NCI-H2081 (cell line): ENCODE measurements at regions not wholly inside any gene's neighbourhood (a gene's known extent, or its start where the extent isn't known, plus 50 kb on each side); places are given as distances from the start of the nearest gene placed in this dataset.
"Not testable (repeated sequence)": the region's sequence is repeated elsewhere in the genome, so short reads cannot be mapped to it uniquely, and the experiment has no call there.

Experiments
- DNase-seq, 2 experiments: peaks; one replicate each; lab custom pipeline; 2025; lab: John Stamatoyannopoulos, UW

- DNase-seq: no peak
These were observed 457.0 kb downstream of the SPATA31D1 start for GRCh38 chr9:82445556-82445955.

GRCh38 chr9:82447343-82447742, 458.8 kb downstream of the SPATA31D1 start:
- DNase-seq: no peak

- DNase-seq: no peak
These were observed 461.4 kb downstream of the SPATA31D1 start for GRCh38 chr9:82449986-82450385.

DNA sequence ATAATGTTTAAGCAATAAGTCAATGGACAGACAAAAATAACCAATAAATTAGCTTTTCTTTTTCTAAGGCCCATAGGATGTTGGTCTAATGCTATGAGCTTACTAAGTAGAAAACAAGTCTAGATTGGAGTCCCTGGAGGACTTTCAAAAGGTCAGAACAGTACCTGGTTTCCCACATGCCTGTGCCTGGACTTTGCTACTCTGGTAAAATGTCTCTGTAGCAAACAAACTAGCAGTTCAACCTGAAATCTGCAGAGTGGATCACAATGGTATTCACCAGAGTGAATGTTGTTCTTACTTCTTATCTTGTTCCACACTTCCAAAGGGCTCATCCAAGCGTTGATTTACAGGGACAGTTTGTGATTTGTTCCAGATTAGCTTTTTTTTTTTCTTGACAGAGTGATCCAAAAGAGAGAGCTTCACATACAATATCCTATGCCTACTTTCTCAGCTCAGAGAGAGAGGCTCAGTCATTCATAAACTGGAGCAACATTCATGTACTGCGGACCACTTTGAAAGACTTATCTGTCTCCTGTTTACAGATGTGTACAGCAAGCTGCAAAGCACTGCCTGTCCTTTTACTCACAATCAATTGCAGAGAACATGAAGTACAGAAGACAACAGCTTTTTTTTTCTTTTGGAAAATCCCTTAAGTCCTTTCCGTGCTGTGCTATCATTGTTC, 466.1 kb downstream of the SPATA31D1 start:
- no peak for DNase-seq

DNA sequence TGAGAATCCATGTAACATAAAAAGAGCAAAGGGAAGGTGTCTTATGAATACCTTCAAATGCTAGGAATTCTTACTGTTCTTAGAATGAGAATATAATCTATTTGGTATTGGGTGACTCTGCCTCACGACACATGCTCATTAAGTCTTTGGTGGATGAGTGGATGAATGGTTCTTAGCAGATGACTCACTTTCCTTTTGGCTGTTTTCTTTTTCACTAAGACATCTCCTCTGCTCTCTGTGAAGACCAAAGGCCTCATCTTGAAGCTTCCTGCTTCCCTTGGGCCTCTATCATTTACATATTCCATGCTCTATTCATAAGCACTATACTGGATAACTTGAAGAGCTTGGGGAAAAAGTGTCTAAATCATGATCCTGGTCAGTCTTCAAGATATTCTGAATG, 468.1 kb downstream of the SPATA31D1 start:
- DNase-seq: no peak

GRCh38 chr9:82457298-82457697, 468.7 kb downstream of the SPATA31D1 start:
- no peak for DNase-seq

- no peak for DNase-seq
These were observed 469.3 kb downstream of the SPATA31D1 start for GRCh38 chr9:82457891-82458290.

DNA sequence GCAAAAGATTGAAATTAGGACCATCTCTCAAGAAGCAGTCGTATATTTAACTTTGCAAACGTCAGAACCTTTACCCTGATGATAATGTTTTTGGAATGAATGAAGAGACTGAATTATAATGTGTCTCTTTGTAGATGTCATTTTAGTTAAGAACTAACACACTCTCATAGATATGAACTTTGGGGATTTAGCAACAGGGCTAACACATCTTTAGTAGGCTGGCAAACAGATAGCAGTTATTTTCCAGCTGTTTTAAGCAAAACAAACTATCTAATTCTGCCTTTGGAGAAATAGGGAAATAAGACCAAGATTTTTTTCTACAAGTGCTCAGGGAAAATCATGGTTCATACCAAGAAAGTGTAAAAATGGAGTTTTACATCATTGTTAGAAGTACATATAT, 469.7 kb downstream of the SPATA31D1 start:
- DNase-seq: no peak

GRCh38 chr9:82466616-82467260, 478.2 kb downstream of the SPATA31D1 start:
- no peak for DNase-seq

GRCh38 chr9:82467436-82467835, 478.9 kb downstream of the SPATA31D1 start:
- no peak for DNase-seq

DNA sequence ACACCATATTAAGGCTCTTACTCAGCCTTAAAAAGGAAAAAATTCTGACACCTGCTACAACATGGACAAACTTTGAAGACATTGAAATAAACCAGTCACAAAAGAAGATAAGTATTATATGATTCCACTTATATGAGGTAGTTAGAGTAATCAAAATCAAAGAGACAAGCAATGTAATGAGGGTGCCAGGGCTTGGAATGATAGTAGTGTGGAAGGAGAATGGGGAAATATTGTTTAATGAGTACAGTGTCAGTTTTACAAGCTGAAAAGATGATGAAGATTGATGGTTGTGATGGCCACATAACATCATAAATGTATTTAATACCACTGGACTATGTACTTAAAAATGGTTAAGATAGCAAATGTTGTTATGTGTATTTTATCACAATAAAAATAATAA, 485.7 kb downstream of the SPATA31D1 start:
- no peak for DNase-seq

DNA sequence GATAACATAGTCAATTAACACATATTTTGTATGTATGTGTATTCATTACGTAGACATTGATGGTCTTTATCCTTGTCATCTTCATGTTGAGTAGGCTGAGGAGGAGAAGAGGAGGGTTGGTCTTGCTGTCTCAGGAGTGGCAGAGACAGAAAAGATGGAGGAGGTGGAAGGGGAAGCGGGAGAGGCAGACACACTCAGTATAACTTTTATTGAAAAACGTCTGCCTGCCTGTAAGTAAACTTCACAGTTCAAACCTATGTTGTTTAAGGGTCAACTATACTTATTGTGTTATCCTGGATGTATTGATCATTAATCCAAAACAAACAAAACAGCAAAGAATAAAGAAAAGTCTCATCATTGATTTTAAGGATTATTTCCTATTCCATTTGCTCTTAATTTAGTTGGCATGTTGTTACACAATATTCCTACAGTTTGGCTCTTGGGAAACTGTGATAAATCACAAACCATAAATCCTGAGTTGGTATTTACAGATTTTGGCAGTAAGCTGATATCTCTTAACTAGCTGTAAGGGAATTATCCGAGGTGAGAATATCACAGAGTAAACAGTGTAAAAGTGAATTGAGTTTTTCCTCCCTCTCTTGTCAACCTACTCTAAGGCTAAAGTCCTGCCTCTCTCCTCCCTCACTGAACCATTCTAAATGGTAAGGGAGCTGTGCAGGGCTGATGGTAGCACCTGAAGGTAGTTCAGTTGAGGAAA, 487.2 kb downstream of the SPATA31D1 start:
- no peak for DNase-seq

DNA sequence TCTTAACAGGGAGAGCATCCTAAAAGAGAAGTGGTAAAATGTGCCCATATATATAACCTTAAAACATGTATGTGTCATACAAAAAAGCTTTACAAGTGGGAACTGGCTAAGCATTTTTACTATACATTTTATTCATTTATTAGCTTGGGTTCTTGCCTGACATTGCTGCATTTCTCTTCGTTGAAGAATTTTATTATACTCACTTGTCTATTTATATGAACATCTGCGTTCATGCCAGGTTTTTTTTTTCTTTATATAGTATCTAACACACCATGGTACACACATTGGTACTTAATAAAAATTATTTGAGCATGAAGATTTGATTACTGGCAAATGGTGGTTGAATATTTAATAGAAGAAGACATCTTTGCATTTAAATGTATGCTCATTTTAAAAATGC, 492.3 kb downstream of the SPATA31D1 start:
- no peak for DNase-seq

GRCh38 chr9:82487935-82488312, 499.4 kb downstream of the SPATA31D1 start:
- DNase-seq: no peak

GRCh38 chr9:82488313-82489200, 500.0 kb downstream of the SPATA31D1 start:
- DNase-seq: peak; percentile 78 to 93

GRCh38 chr9:82489201-82489821, 500.7 kb downstream of the SPATA31D1 start:
- DNase-seq: no peak

- no peak for DNase-seq
These were observed 501.5 kb downstream of the SPATA31D1 start for GRCh38 chr9:82490019-82490499.

- not testable (repeated sequence) for DNase-seq
These were observed 502.2 kb downstream of the SPATA31D1 start for GRCh38 chr9:82490821-82491220.

DNA sequence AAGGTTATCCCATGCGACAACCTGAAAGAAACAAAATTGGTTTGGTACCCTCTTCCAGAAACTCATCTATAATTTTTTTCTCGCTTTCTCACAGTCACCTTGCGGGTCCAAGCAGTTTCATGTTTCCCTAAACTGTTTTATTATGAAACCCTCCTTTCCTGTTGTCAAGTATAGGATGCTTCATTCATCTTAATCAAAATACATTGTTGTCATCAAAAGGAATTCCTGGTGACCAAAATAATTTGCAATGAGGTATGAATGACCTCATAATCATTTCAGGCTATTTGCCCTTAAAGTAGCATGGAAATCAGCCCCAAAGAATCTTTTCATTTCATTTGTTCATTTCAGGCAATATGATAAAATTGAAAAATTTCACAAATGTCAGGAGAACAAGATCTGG, 503.0 kb downstream of the SPATA31D1 start:
- no peak for DNase-seq

- DNase-seq: no peak
These were observed 503.7 kb downstream of the SPATA31D1 start for GRCh38 chr9:82492274-82492673.
